Brain microvascular endothelial cell (primary cell): ENCODE measurements at regions not wholly inside any gene's neighbourhood (a gene's known extent, or its start where the extent isn't known, plus 50 kb on each side); places are given as distances from the start of the nearest gene placed in this dataset.

Experiments
- DNase-seq: peaks from one replicate; pipeline ENCODE4 v3.0.0-alpha.2; 2020
- H3K27ac ChIP-seq: fragments of 250-450 bp; sonication (Bioruptor Pico); 2 replicates; pipeline ENCODE4 v1.5.1; 2020; ENCODE audit warnings: mild to moderate bottlenecking, moderate library complexity
- H3K27me3 ChIP-seq: fragments of 250-450 bp; sonication (Bioruptor Pico); replicated peaks from 2 replicates; pipeline ENCODE4 v1.5.1; 2020; ENCODE audit warnings: mild to moderate bottlenecking
- H3K36me3 ChIP-seq: fragments of 250-450 bp; sonication (Bioruptor Pico); replicated peaks from 2 replicates; pipeline ENCODE4 v1.5.1; 2020; ENCODE audit warnings: mild to moderate bottlenecking
- H3K4me3 ChIP-seq: 2 replicates; pipeline ENCODE4 v1.5.1; 2011; ENCODE audit warnings: low read depth, mild to moderate bottlenecking, control low read depth, low read length, moderate library complexity
- CTCF ChIP-seq: IDR thresholded peaks from 2 replicates; pipeline ENCODE4 v1.5.1; 2011; ENCODE audit warnings: low read depth, mild to moderate bottlenecking, moderate library complexity, low read length, control low read depth, inconsistent platforms; ENCODE audit errors: missing control alignments
- in situ Hi-C: cut with HindIII; loops from 2 replicates; pipeline ENCODE4 v1.10.0; 2017; ENCODE audit warnings: low sequenced_read_pairs, low pct_ligation_motif_present

- Histone ChIP-seq H3K4me3 (no peak overlapping the region), H3K27ac (no peak overlapping the region), H3K36me3 (no peaks in the 10 kb centered on the region), H3K27me3 (no peaks in the 10 kb centered on the region)
- DNase-seq = no peak
- TF ChIP-seq CTCF = no peak
- in situ Hi-C loops = no loop called here
These were observed 373.3 kb downstream of the GBE1 start for GRCh38 chr3:81388191-81388590.

GRCh38 chr3:81382470-81382869 lies 379.0 kb downstream of the GBE1 start:
- in situ Hi-C loops = no loop called here
- no peak for TF ChIP-seq CTCF
- H3K4me3 ChIP-seq = no peak overlapping the region
- DNase-seq = no peak
- H3K27me3 ChIP-seq = no peaks in the 10 kb centered on the region
- no peak overlapping the region for H3K27ac ChIP-seq
- no peaks in the 10 kb centered on the region for H3K36me3 ChIP-seq

GRCh38 chr3:81380234-81380633 lies 381.2 kb downstream of the GBE1 start:
- no peak for TF ChIP-seq CTCF
- H3K36me3 ChIP-seq = no peaks in the 10 kb centered on the region
- DNase-seq = no peak
- no peaks in the 10 kb centered on the region for H3K27me3 ChIP-seq
- in situ Hi-C loops = no loop called here
- H3K4me3 ChIP-seq = no peak overlapping the region
- no peak overlapping the region for H3K27ac ChIP-seq

- TF ChIP-seq CTCF = no peak
- in situ Hi-C loops = no loop called here
- H3K4me3 ChIP-seq = no peak overlapping the region
- H3K27ac ChIP-seq = no peak overlapping the region
- no peaks in the 10 kb centered on the region for H3K27me3 ChIP-seq
- no peak for DNase-seq
- no peaks in the 10 kb centered on the region for H3K36me3 ChIP-seq
These were observed 382.7 kb downstream of the GBE1 start for GRCh38 chr3:81378552-81379293.

- no peaks in the 10 kb centered on the region for H3K27me3 ChIP-seq
- no peak overlapping the region for H3K4me3 ChIP-seq
- no peak overlapping the region for H3K27ac ChIP-seq
- in situ Hi-C loops = no loop called here
- TF ChIP-seq CTCF = no peak
- H3K36me3 ChIP-seq = no peaks in the 10 kb centered on the region
- no peak for DNase-seq
These were observed 385.5 kb downstream of the GBE1 start for GRCh38 chr3:81375921-81376320.

GRCh38 chr3:81364411-81364810 lies 397.0 kb downstream of the GBE1 start:
- H3K4me3 ChIP-seq = no peak overlapping the region
- no peaks in the 10 kb centered on the region for H3K27me3 ChIP-seq
- H3K36me3 ChIP-seq = no peaks in the 10 kb centered on the region
- DNase-seq = no peak
- no peak overlapping the region for H3K27ac ChIP-seq
- in situ Hi-C loops = no loop called here
- TF ChIP-seq CTCF = no peak
